GM12864 (cell line): ENCODE measurements at regions not wholly inside any gene's neighbourhood (a gene's known extent, or its start where the extent isn't known, plus 50 kb on each side); places are given as distances from the start of the nearest gene placed in this dataset.
"Not testable (repeated sequence)": the region's sequence is repeated elsewhere in the genome, so short reads cannot be mapped to it uniquely, and the experiment has no call there.

Source experiments
- DNase-seq: peaks from one replicate; pipeline ENCODE4 v3.0.0-alpha.2; 2011; ENCODE audit warnings: low read depth
- H3K4me3 ChIP-seq: 2 replicates; pipeline ENCODE4 v1.5.1; 2011; ENCODE audit warnings: mild to moderate bottlenecking, low read depth, low read length, control low read depth
- TF ChIP-seq, protein P1 (sequence below): IDR thresholded peaks from 2 replicates; pipeline ENCODE4 v1.5.1; 2011; ENCODE audit warnings: low read depth, mild to moderate bottlenecking, moderate library complexity, low read length, control low read depth, inconsistent platforms; ENCODE audit errors: missing control alignments

DNA sequence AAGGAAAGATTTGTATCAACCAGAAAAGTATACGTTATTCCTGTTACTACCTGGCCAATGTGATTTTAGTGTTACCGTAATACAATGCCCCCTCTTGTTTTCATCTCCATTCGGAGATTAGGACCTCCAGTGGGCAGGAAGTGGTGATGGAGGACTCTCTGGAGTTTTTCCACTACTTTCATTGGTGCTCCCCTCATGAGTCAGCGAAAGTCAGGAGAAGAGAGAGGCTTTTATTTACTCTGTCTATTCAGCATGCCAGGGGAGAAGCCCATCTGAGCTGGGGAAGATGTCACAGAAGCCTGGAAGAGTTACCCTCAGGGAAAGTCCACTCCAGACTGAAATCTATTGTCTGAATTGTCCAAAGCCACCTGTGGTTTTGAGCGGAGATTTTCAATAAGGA lies 88.2 kb upstream of the THUMPD2 start:
- H3K4me3 ChIP-seq, result no peak overlapping the region
- TF ChIP-seq, protein P1, sequence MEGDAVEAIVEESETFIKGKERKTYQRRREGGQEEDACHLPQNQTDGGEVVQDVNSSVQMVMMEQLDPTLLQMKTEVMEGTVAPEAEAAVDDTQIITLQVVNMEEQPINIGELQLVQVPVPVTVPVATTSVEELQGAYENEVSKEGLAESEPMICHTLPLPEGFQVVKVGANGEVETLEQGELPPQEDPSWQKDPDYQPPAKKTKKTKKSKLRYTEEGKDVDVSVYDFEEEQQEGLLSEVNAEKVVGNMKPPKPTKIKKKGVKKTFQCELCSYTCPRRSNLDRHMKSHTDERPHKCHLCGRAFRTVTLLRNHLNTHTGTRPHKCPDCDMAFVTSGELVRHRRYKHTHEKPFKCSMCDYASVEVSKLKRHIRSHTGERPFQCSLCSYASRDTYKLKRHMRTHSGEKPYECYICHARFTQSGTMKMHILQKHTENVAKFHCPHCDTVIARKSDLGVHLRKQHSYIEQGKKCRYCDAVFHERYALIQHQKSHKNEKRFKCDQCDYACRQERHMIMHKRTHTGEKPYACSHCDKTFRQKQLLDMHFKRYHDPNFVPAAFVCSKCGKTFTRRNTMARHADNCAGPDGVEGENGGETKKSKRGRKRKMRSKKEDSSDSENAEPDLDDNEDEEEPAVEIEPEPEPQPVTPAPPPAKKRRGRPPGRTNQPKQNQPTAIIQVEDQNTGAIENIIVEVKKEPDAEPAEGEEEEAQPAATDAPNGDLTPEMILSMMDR, result no peak
- DNase-seq, result no peak

DNA sequence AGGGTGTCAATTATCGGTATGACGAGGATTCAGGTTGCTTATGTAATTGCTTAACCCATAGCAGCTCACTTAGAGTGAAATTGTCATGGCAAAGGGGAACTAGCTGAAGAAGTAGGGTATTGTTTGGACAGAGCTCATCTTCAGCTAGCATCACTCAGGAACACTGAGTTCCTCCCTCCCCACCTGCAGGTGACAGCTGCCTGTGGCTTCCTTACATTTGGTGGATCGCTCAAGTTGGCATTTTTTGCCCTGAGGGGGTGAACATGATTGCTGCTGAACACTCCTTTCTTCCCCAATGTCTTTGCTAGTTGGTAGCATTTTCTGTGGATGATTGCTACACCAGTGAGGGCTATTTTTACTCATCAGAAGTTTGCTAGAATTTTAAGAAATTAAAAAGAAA lies 86.7 kb upstream of the THUMPD2 start:
- DNase-seq, result no peak
- TF ChIP-seq, protein P1, result no peak

DNA sequence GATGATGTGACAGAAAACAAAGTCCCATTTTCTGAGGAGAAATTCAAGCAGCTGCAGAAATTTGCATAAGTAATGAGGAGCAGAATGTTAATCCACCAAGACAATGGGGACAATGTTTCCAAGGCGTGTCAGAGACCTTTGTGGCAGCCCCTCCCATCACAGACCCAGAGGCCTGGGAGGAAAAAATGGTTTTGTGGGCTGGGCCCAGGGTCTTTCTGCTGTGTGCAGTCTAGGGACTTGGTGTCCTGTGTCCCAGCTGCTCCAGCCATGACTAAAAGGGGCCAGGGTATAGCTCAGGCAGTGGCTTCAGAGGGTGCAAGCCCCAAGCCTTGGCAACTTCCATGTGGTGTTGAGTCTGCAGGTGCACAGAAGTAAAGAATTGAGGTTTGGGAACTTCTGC lies 84.6 kb upstream of the THUMPD2 start:
- DNase-seq, H3K4me3 ChIP-seq: not testable (repeated sequence)

More for the DNA sequence above, 86.7 kb upstream of the THUMPD2 start:
- H3K4me3 ChIP-seq, result no peak overlapping the region

DNA sequence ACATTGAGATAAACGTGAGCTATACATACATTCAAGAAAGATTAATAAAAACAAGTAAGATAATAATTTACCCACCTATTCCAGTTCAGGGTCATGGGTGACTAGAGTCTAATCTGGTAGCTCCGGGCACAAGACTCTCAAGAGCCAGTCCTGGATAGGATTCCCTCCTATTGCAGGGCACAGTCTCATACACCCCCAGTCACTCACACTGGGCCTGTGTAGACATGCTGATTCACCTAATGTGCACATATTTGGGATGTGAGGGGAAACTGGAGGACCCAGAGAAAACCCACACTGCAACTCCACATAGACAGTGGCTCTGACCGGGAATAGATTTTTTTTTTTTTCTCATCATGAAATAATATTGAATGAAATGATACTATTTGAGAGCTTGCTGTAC lies 81.5 kb upstream of the THUMPD2 start:
- TF ChIP-seq, protein P1, result no peak
- no peak for DNase-seq

DNA sequence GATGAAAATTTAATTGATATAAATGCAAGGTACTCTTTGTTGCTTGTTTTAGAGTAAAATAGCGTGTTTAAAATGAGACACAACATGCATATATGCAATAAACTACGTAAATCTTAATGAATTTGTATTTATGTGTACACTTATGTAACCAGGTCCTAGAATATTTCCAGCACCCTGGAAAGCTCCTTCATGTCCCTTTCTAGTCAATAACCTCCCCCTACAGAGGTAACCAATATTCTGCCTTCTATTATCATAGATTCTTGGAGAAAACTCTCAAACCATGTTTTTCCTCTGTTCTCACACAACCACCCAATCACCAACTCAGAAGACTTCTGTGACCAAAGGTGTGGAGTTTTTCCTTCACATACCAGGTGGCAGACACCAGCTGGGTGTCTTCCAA lies 79.6 kb upstream of the THUMPD2 start:
- TF ChIP-seq, protein P1, result no peak

More for the DNA sequence above, 81.5 kb upstream of the THUMPD2 start:
- H3K4me3 ChIP-seq, result no peak overlapping the region

DNA sequence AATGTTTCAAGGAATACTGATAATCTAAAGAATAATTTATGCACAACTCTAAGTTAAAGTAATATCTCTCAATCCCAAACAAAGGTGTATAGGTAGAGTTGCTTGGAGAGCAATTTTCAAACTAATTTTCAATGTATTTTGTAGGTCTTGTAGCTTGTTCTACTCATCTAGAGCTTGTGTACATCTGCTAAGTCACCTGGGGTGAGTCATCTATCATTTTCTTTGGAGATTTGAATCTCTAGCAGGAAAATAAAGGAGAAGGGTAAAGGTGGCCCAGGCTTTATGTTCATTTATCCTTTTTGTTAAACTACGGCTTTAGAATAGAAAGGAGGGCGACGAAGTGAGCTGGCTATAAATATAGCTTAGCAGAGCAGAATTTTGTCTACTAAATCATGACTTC lies 76.8 kb upstream of the THUMPD2 start:
- no peak for DNase-seq
- TF ChIP-seq, protein P1, result no peak
- no peak overlapping the region for H3K4me3 ChIP-seq

More for the DNA sequence above, 79.6 kb upstream of the THUMPD2 start:
- DNase-seq, result no peak
- H3K4me3 ChIP-seq, result no peak overlapping the region

DNA sequence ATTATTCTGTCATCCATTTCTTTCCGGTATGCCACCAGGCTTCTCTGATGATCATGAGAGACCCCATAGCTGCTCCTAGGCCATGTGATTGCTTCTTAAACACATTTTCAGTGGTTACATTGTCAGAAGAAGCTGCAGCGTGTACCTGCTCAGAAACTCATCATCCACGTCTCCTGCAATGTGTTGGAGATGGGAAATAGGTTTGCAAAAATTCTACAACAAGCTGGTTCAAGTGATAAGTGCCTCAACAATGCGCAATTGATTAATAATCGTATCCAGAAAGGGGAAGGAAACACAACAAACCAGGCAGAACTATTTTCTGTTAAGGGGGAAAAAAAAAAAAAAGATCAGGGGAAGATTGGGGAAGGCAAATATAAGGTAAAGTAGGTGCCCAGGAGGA lies 75.7 kb upstream of the THUMPD2 start:
- TF ChIP-seq, protein P1, result no peak
- no peak for DNase-seq

More for the DNA sequence above, 75.7 kb upstream of the THUMPD2 start:
- no peak overlapping the region for H3K4me3 ChIP-seq
